H9 (cell line): ENCODE measurements at regions not wholly inside any gene's neighbourhood (a gene's known extent, or its start where the extent isn't known, plus 50 kb on each side); places are given as distances from the start of the nearest gene placed in this dataset.
"Not testable (repeated sequence)": the region's sequence is repeated elsewhere in the genome, so short reads cannot be mapped to it uniquely, and the experiment has no call there.

ENCODE experiments used
- DNase-seq: peaks from one replicate; pipeline ENCODE4 v3.0.0-alpha.2; 2017
- H2AFZ ChIP-seq: one replicate; pipeline ENCODE4 v1.6.1; 2013; ENCODE audit warnings: mild to moderate bottlenecking, low read length, control low read depth, moderate library complexity
- H2AK5ac ChIP-seq: 2 replicates; pipeline ENCODE4 v1.6.1; 2013; ENCODE audit warnings: low read length, control low read depth, mixed read lengths; ENCODE audit not compliant: insufficient read length
- H2BK120ac ChIP-seq: one replicate; pipeline ENCODE4 v1.6.1; 2013; ENCODE audit warnings: low read depth, mild to moderate bottlenecking, low read length, control low read depth, inconsistent platforms; ENCODE audit not compliant: poor library complexity, severe bottlenecking
- H2BK12ac ChIP-seq: 2 replicates; pipeline ENCODE4 v1.6.1; 2013; ENCODE audit warnings: low read length, control low read depth, mixed read lengths, low read depth; ENCODE audit not compliant: insufficient read length
- H2BK15ac ChIP-seq: 2 replicates; pipeline ENCODE4 v1.6.1; 2013; ENCODE audit warnings: low read depth, low read length, control low read depth
- H2BK20ac ChIP-seq: one replicate; pipeline ENCODE4 v1.6.1; 2013; ENCODE audit warnings: low read depth, mild to moderate bottlenecking, low read length, control low read depth, inconsistent platforms; ENCODE audit not compliant: poor library complexity, severe bottlenecking
- H2BK5ac ChIP-seq: 2 replicates; pipeline ENCODE4 v1.6.1; 2013; ENCODE audit warnings: low read length, control low read depth, mixed read lengths; ENCODE audit not compliant: insufficient read length
- H3K14ac ChIP-seq: 2 replicates; pipeline ENCODE4 v1.6.1; 2013; ENCODE audit warnings: low read length, control low read depth; ENCODE audit not compliant: insufficient read depth
- H3K18ac ChIP-seq: 2 replicates; pipeline ENCODE4 v1.6.1; 2013; ENCODE audit warnings: low read depth, mild to moderate bottlenecking, mixed read lengths, low read length, control low read depth; ENCODE audit not compliant: insufficient read length
- H3K23ac ChIP-seq: 2 replicates; pipeline ENCODE4 v1.6.1; 2013; ENCODE audit warnings: low read length, control low read depth, mixed read lengths, low read depth; ENCODE audit not compliant: insufficient read length
- H3K23me2 ChIP-seq: 2 replicates; pipeline ENCODE4 v1.6.1; 2013; ENCODE audit warnings: low read depth, mild to moderate bottlenecking, mixed read lengths, low read length, control low read depth; ENCODE audit not compliant: insufficient read length, poor library complexity, severe bottlenecking
- H3K27ac ChIP-seq: 2 replicates; pipeline ENCODE4 v1.5.1; 2013; ENCODE audit warnings: low read length, control low read depth, mixed read lengths, low read depth; ENCODE audit not compliant: insufficient read length
- H3K27me3 ChIP-seq: 2 replicates; pipeline ENCODE4 v1.6.1; 2013; ENCODE audit warnings: low read length, control low read depth, inconsistent platforms; ENCODE audit not compliant: insufficient read depth
- H3K4ac ChIP-seq: 2 replicates; pipeline ENCODE4 v1.6.1; 2013; ENCODE audit warnings: low read depth, mild to moderate bottlenecking, control low read depth, inconsistent platforms, low read length, moderate library complexity
- H3K4me1 ChIP-seq: 2 replicates; pipeline ENCODE4 v1.6.1; 2013; ENCODE audit warnings: low read length, control low read depth, inconsistent platforms; ENCODE audit not compliant: insufficient read depth
- H3K4me2 ChIP-seq: 2 replicates; pipeline ENCODE4 v1.6.1; 2013; ENCODE audit warnings: low read length, control low read depth, mixed read lengths; ENCODE audit not compliant: insufficient read length, insufficient read depth
- H3K56ac ChIP-seq: 2 replicates; pipeline ENCODE4 v1.6.1; 2013; ENCODE audit warnings: low read depth, mild to moderate bottlenecking, mixed read lengths, low read length, control low read depth; ENCODE audit not compliant: insufficient read length
- H3K79me1 ChIP-seq: 2 replicates; pipeline ENCODE4 v1.6.1; 2013; ENCODE audit warnings: low read depth, mild to moderate bottlenecking, moderate library complexity, low read length, control low read depth, inconsistent platforms; ENCODE audit not compliant: insufficient read depth, poor library complexity, severe bottlenecking
- H3K79me2 ChIP-seq: 2 replicates; pipeline ENCODE4 v1.6.1; 2013; ENCODE audit warnings: low read length, control low read depth, inconsistent platforms; ENCODE audit not compliant: insufficient read depth
- H3K9ac ChIP-seq: 2 replicates; pipeline ENCODE4 v1.6.1; 2013; ENCODE audit warnings: low read length, control low read depth, mixed read lengths; ENCODE audit not compliant: insufficient read length; ENCODE audit errors: extremely low read depth
- H3K9me3 ChIP-seq: one replicate; pipeline ENCODE4 v1.6.1; 2013; ENCODE audit warnings: low read depth, low read length, inconsistent platforms; ENCODE audit not compliant: control insufficient read depth
- H3T11ph ChIP-seq: one replicate; pipeline ENCODE4 v1.6.1; 2013; ENCODE audit warnings: mild to moderate bottlenecking, low read length, control low read depth, inconsistent platforms
- H4K20me1 ChIP-seq: one replicate; pipeline ENCODE4 v1.6.1; 2013; ENCODE audit not compliant: control insufficient read depth, insufficient read length, insufficient read depth
- H4K5ac ChIP-seq: 2 replicates; pipeline ENCODE4 v1.6.1; 2013; ENCODE audit warnings: low read depth, mild to moderate bottlenecking, mixed read lengths, low read length, control low read depth; ENCODE audit not compliant: insufficient read length
- H4K8ac ChIP-seq: replicated peaks from 2 replicates; pipeline ENCODE4 v1.6.1; 2013; ENCODE audit warnings: low read length, control low read depth, mixed read lengths, low read depth; ENCODE audit not compliant: insufficient read length
- H4K91ac ChIP-seq: 2 replicates; pipeline ENCODE4 v1.6.1; 2013; ENCODE audit warnings: low read depth, mild to moderate bottlenecking, moderate library complexity, mixed read lengths, low read length, control low read depth; ENCODE audit not compliant: insufficient read length
- H3K27ac Mint-ChIP-seq, 3 experiments: 2 replicates in 2 of 3; 3 replicates in 1 of 3; pipeline ENCODE4 v1.8.0; 2020 to 2021; ENCODE audit warnings: mixed read lengths in 3 of 3, mild to moderate bottlenecking in 1 of 3, moderate library complexity in 1 of 3
- H3K27me3 Mint-ChIP-seq: 2 replicates; pipeline ENCODE4 v1.8.0; 2021; ENCODE audit warnings: low read depth, mild to moderate bottlenecking, moderate library complexity, mixed read lengths
- H3K36me3 Mint-ChIP-seq, 3 experiments: 2 replicates in 2 of 3; 3 replicates in 1 of 3; pipeline ENCODE4 v1.8.0; 2020 to 2021; ENCODE audit warnings: low read depth in 3 of 3, mixed read lengths in 3 of 3; ENCODE audit not compliant: insufficient read depth in 1 of 3
- H3K4me1 Mint-ChIP-seq, 2 experiments: 2 replicates each; pipeline ENCODE4 v1.8.0; 2020; ENCODE audit warnings: mixed read lengths in 2 of 2
- H3K4me3 Mint-ChIP-seq, 2 experiments: 2 replicates in 1 of 2; 3 replicates in 1 of 2; pipeline ENCODE4 v1.8.0; 2020 to 2021; ENCODE audit warnings: mild to moderate bottlenecking in 2 of 2, mixed read lengths in 2 of 2, moderate library complexity in 1 of 2
- H3K9me3 Mint-ChIP-seq, 2 experiments: 2 replicates in 1 of 2; 3 replicates in 1 of 2; pipeline ENCODE4 v1.8.0; 2020; ENCODE audit warnings: mild to moderate bottlenecking in 2 of 2, mixed read lengths in 2 of 2, moderate library complexity in 1 of 2
- CTCF ChIP-seq: fragments of 200-600 bp; sonication (generic); conservative IDR thresholded peaks from 3 replicates; pipeline ENCODE4 v1.8.0; 2021; ENCODE audit warnings: antibody characterized with exemption, mild to moderate bottlenecking
- WGBS: extraction: QIAGEN DNeasy Blood & Tissue Kit; methylation state at CpG from one replicate; pipeline ENCODE4 v1.1.7; 2013; ENCODE audit warnings: missing lambda C conversion rate, low lambda C conversion rate, mixed read lengths; ENCODE audit not compliant: insufficient read length; ENCODE audit errors: extremely low coverage; 5-methylcytosine and 5-hydroxymethylcytosine counted together

- no peak overlapping the region for H4K5ac ChIP-seq
- 0 out of 2 replicates have a peak overlapping the region, but pooled peaks have one; percentile 5 for H3K14ac ChIP-seq
- DNase-seq = no peak
- no peak overlapping the region for H3K9ac ChIP-seq
- no peak overlapping the region for H3K23ac ChIP-seq
- Mint-ChIP-seq H3K27ac (peak overlapping the region in 2 of 3 experiments; percentile 7 to 77; a peak in 2 of 7 replicates), H3K9me3 (peaks cover 21 to 23% of the 10 kb centered on the region in 2 experiments), H3K4me3 (no peak overlapping the region), H3K36me3 (peaks cover 4 to 24% (median 8%) of the 10 kb centered on the region in 3 experiments; a peak in 6 of 7 replicates), H3K27me3 (peaks cover 21% of the 10 kb centered on the region), H3K4me1 (peaks cover 20 to 33% of the 10 kb centered on the region in 2 experiments)
- no peaks in the 10 kb centered on the region for H4K20me1 ChIP-seq
- H3K23me2 ChIP-seq = no peaks in the 10 kb centered on the region
- H2BK15ac ChIP-seq = no peak overlapping the region
- TF ChIP-seq CTCF = no peak
- no peak overlapping the region for H2BK20ac ChIP-seq
- H3T11ph ChIP-seq = no peak overlapping the region
- no peak overlapping the region for H2AK5ac ChIP-seq
- no peak overlapping the region for H3K27ac ChIP-seq
- H3K4me1 ChIP-seq = no peaks in the 10 kb centered on the region
- no peak overlapping the region for H2BK120ac ChIP-seq
- no peak overlapping the region for H3K18ac ChIP-seq
- H2BK12ac ChIP-seq = no peak overlapping the region
- H3K27me3 ChIP-seq = no peaks in the 10 kb centered on the region
- H2BK5ac ChIP-seq = no peak overlapping the region
- whole genome bisulfite sequencing = no CpG with 5 or more reads among the region's 1 CpG
- no peaks in the 10 kb centered on the region for H3K79me2 ChIP-seq
- no peak overlapping the region for H4K8ac ChIP-seq
- H3K79me1 ChIP-seq = no peaks in the 10 kb centered on the region
- no peak overlapping the region for H3K4me2 ChIP-seq
- no peak overlapping the region for H3K4ac ChIP-seq
- H3K9me3 ChIP-seq = no peaks in the 10 kb centered on the region
- H4K91ac ChIP-seq = no peak overlapping the region
- no peak overlapping the region for H2AFZ ChIP-seq
- no peak overlapping the region for H3K56ac ChIP-seq
Observed at GRCh38 chr19:14271840-14272239, 65.9 kb upstream of the ADGRL1 start.

- H3K56ac ChIP-seq, H3K79me2 ChIP-seq, H4K5ac ChIP-seq, H3K23me2 ChIP-seq, H2AFZ ChIP-seq, H2BK120ac ChIP-seq, H3K27ac Mint-ChIP-seq, H4K8ac ChIP-seq, H3K79me1 ChIP-seq, H3K18ac ChIP-seq, H3K4me1 ChIP-seq, H3K9ac ChIP-seq, H3K27ac ChIP-seq, H2BK5ac ChIP-seq, H3K4me2 ChIP-seq, H3K9me3 ChIP-seq, H4K91ac ChIP-seq, H3K4me3 Mint-ChIP-seq, H4K20me1 ChIP-seq, H2BK15ac ChIP-seq, DNase-seq, H3T11ph ChIP-seq, H2BK20ac ChIP-seq, H3K4ac ChIP-seq, H2AK5ac ChIP-seq, H3K23ac ChIP-seq, H3K14ac ChIP-seq, H3K27me3 ChIP-seq, H2BK12ac ChIP-seq: not testable (repeated sequence)
- peaks cover 0 to 12% (median 3%) of the 10 kb centered on the region in 3 experiments; a peak in 4 of 7 replicates for H3K36me3 Mint-ChIP-seq
- H3K4me1 Mint-ChIP-seq = peaks cover 24 to 38% of the 10 kb centered on the region in 2 experiments
- no CpG with 5 or more reads among the region's 4 CpGs for WGBS
- H3K9me3 Mint-ChIP-seq = peaks cover 9 to 11% of the 10 kb centered on the region in 2 experiments; a peak in 4 of 5 replicates
- H3K27me3 Mint-ChIP-seq = peaks cover 20% of the 10 kb centered on the region
Observed at GRCh38 chr19:14270557-14270956, 64.6 kb upstream of the ADGRL1 start.
